ENCODE measurements at regions not wholly inside any gene's neighbourhood (a gene's known extent, or its start where the extent isn't known, plus 50 kb on each side); places are given as distances from the start of the nearest gene placed in this dataset.

DNA sequence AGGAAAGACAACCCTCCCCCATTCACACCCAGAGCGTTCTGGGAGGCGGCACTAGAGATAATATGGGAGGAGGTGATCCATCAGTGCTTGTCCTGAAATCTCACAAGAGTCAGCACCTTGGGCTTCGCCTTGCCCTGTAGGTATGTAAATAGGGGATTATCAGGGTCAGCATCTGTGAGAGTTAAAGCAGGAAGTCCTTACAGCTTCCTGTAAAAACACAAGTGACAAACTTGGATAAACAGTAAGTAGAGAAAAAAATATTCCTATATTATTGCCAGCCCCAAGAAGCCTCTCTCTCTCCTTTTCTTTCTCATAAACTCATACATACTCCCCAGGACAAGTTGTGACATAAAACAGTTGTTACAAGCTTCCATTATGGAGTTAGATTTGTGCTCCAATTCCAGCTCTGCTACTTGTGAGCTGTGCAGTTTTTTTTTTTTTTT lies 187.7 kb downstream of the MAF start:
- no peak overlapping the region for H4K91ac ChIP-seq (ENCODE audit: insufficient read depth, low read depth, low read length)
- no peak for TF ChIP-seq BHLHE40 (IDR thresholded peaks at IDR 0.05; ENCODE audit: low read depth, low read length)
- TF ChIP-seq MAZ (IDR thresholded peaks at IDR 0.05; ENCODE audit: borderline replicate concordance, low read depth, low read length), result no peak
- no peak for TF ChIP-seq MXI1 (IDR thresholded peaks at IDR 0.05; ENCODE audit: borderline replicate concordance, low read depth, low read length)
- no peak for TF ChIP-seq RAD21 (IDR thresholded peaks at IDR 0.05; ENCODE audit: low read length)
- TF ChIP-seq CEBPB (IDR thresholded peaks at IDR 0.05; ENCODE audit: low read depth, low read length), result no peak
- TF ChIP-seq, protein P1, sequence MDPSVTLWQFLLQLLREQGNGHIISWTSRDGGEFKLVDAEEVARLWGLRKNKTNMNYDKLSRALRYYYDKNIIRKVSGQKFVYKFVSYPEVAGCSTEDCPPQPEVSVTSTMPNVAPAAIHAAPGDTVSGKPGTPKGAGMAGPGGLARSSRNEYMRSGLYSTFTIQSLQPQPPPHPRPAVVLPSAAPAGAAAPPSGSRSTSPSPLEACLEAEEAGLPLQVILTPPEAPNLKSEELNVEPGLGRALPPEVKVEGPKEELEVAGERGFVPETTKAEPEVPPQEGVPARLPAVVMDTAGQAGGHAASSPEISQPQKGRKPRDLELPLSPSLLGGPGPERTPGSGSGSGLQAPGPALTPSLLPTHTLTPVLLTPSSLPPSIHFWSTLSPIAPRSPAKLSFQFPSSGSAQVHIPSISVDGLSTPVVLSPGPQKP (IDR thresholded peaks at IDR 0.05; ENCODE audit: borderline replicate concordance, low read depth, low read length), result no peak
- TF ChIP-seq MAFK (IDR thresholded peaks at IDR 0.05; ENCODE audit: low read depth, low read length), result no peak
- TF ChIP-seq CHD1 (IDR thresholded peaks at IDR 0.05; ENCODE audit: low read depth, low read length), result no peak
- TF ChIP-seq, protein P2, sequence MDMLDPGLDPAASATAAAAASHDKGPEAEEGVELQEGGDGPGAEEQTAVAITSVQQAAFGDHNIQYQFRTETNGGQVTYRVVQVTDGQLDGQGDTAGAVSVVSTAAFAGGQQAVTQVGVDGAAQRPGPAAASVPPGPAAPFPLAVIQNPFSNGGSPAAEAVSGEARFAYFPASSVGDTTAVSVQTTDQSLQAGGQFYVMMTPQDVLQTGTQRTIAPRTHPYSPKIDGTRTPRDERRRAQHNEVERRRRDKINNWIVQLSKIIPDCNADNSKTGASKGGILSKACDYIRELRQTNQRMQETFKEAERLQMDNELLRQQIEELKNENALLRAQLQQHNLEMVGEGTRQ (IDR thresholded peaks at IDR 0.05; ENCODE audit: low read depth, low read length), result no peak
- no peak for TF ChIP-seq RCOR1 (IDR thresholded peaks at IDR 0.05; ENCODE audit: insufficient replicate concordance, low read length)
- TF ChIP-seq, protein P3, sequence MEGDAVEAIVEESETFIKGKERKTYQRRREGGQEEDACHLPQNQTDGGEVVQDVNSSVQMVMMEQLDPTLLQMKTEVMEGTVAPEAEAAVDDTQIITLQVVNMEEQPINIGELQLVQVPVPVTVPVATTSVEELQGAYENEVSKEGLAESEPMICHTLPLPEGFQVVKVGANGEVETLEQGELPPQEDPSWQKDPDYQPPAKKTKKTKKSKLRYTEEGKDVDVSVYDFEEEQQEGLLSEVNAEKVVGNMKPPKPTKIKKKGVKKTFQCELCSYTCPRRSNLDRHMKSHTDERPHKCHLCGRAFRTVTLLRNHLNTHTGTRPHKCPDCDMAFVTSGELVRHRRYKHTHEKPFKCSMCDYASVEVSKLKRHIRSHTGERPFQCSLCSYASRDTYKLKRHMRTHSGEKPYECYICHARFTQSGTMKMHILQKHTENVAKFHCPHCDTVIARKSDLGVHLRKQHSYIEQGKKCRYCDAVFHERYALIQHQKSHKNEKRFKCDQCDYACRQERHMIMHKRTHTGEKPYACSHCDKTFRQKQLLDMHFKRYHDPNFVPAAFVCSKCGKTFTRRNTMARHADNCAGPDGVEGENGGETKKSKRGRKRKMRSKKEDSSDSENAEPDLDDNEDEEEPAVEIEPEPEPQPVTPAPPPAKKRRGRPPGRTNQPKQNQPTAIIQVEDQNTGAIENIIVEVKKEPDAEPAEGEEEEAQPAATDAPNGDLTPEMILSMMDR (conservative IDR thresholded peaks at IDR 0.05; ENCODE audit: low read depth, low read length), result no peak
- TF ChIP-seq NFE2L2 (IDR thresholded peaks at IDR 0.05; ENCODE audit: low read depth, low read length), result no peak
- TF ChIP-seq FOS (IDR thresholded peaks at IDR 0.05; ENCODE audit: low read depth, low read length), result no peak
- TF ChIP-seq RFX5 (IDR thresholded peaks at IDR 0.05; ENCODE audit: low read depth, low read length), result no peak
- no peak for TF ChIP-seq SMC3 (IDR thresholded peaks at IDR 0.05; ENCODE audit: low read depth, low read length)
- TF ChIP-seq POLR2A (IDR thresholded peaks at IDR 0.05; ENCODE audit: low read depth, low read length), result no peak
- dilution Hi-C loops (cut with HindIII; ENCODE audit: low sequenced_read_pairs, unreplicated experiment) (no loop called here), in situ Hi-C loops (cut with MboI; ENCODE audit: low sequenced_read_pairs) (no loop called here), intact Hi-C loops (cut with micrococcal nuclease) (no loop called here)
- H3K79me1 ChIP-seq (ENCODE audit: low read depth in 1 of 2, low read length in 2 of 2), result no peaks in the 10 kb centered on the region
- H3K4me3 ChIP-seq (ENCODE audit: insufficient read depth, low read depth, low read length), result no peak overlapping the region
- H3K4ac ChIP-seq (ENCODE audit: low read depth, low read length), result no peak overlapping the region
- H2BK120ac ChIP-seq (ENCODE audit: low read depth, low read length), result no peak overlapping the region
- no peak overlapping the region for H3K14ac ChIP-seq (replicated peaks; ENCODE audit: low read depth, low read length)
- no peak overlapping the region for H3K27ac ChIP-seq (ENCODE audit: insufficient read depth, low read length)
- ATAC-seq (ENCODE audit: low read depth) (no peak), DNase-seq (no peak)
- H3K36me3 ChIP-seq (ENCODE audit: control insufficient read depth, insufficient read depth, low read length), result no peaks in the 10 kb centered on the region
- no peak overlapping the region for H2BK15ac ChIP-seq (ENCODE audit: low read depth, low read length)
- no peaks in the 10 kb centered on the region for H3K9me1 ChIP-seq (ENCODE audit: insufficient read depth, low read length)
- H3K9me3 ChIP-seq (ENCODE audit: control insufficient read depth, insufficient read depth, low read length), result peaks cover 22% of the 10 kb centered on the region
- POLR2A ChIA-PET (ENCODE audit: unreplicated experiment), result no interaction called here
- no TSS peak for BruUV-seq (replicated peaks)
- H3K27me3 ChIP-seq (ENCODE audit: control insufficient read depth, insufficient read depth, low read length), result no peaks in the 10 kb centered on the region
- H3K18ac ChIP-seq (ENCODE audit: low read depth, low read length), result no peak overlapping the region
- H3K56ac ChIP-seq (ENCODE audit: extremely low read depth, insufficient read depth, low read length), result no peak overlapping the region
- no peak overlapping the region for H3K9ac ChIP-seq (ENCODE audit: low read depth, low read length)
- H3K4me2 ChIP-seq (ENCODE audit: low read depth, low read length), result no peak overlapping the region
- WGBS, 2 experiments (ENCODE audit: extremely low coverage in 2 of 2, insufficient read length in 1 of 2), result 0% methylated on average over 1 of the region's 3 CpGs; no CpG with 5 or more reads in 1 of the 2 experiments
- CTCF ChIA-PET, result no interaction called here
- H4K20me1 ChIP-seq (ENCODE audit: insufficient read depth, low read length), result no peaks in the 10 kb centered on the region
- no peak overlapping the region for H2AFZ ChIP-seq (replicated peaks; ENCODE audit: low read length, poor library complexity)
- no peak overlapping the region for H3K23ac ChIP-seq (ENCODE audit: low read depth, low read length)
- H3K4me1 ChIP-seq (ENCODE audit: control insufficient read depth, insufficient read depth, low read length), result no peaks in the 10 kb centered on the region
- no peak overlapping the region for H4K5ac ChIP-seq (ENCODE audit: low read depth, low read length)
- no peak overlapping the region for H4K8ac ChIP-seq (ENCODE audit: low read depth in 2 of 2, low read length in 2 of 2)
- H2AK9ac ChIP-seq (replicated peaks; ENCODE audit: low read depth, low read length, poor library complexity), result no peak overlapping the region
- no peak overlapping the region for H2AK5ac ChIP-seq (ENCODE audit: low read depth, low read length)
- H2BK20ac ChIP-seq (ENCODE audit: low read depth, low read length), result no peak overlapping the region
- H2BK5ac ChIP-seq (ENCODE audit: low read depth, low read length, poor library complexity, severe bottlenecking), result no peak overlapping the region
